Choroid plexus epithelial cell (primary cell): ENCODE measurements at regions not wholly inside any gene's neighbourhood (a gene's known extent, or its start where the extent isn't known, plus 50 kb on each side); places are given as distances from the start of the nearest gene placed in this dataset.
"Not testable (repeated sequence)": the region's sequence is repeated elsewhere in the genome, so short reads cannot be mapped to it uniquely, and the experiment has no call there.

Source experiments
- DNase-seq: peaks from one replicate; pipeline ENCODE4 v3.0.0-alpha.2; 2010; ENCODE audit warnings: low read depth
- H3K4me3 ChIP-seq: 2 replicates; pipeline ENCODE4 v1.5.1; 2011; ENCODE audit warnings: low read depth, mild to moderate bottlenecking, control low read depth, low read length, moderate library complexity
- TF ChIP-seq, protein P1 (sequence below): conservative IDR thresholded peaks from 2 replicates; pipeline ENCODE4 v1.5.1; 2011; ENCODE audit warnings: low read depth, mild to moderate bottlenecking, control low read depth, inconsistent platforms, low read length, moderate library complexity

DNA sequence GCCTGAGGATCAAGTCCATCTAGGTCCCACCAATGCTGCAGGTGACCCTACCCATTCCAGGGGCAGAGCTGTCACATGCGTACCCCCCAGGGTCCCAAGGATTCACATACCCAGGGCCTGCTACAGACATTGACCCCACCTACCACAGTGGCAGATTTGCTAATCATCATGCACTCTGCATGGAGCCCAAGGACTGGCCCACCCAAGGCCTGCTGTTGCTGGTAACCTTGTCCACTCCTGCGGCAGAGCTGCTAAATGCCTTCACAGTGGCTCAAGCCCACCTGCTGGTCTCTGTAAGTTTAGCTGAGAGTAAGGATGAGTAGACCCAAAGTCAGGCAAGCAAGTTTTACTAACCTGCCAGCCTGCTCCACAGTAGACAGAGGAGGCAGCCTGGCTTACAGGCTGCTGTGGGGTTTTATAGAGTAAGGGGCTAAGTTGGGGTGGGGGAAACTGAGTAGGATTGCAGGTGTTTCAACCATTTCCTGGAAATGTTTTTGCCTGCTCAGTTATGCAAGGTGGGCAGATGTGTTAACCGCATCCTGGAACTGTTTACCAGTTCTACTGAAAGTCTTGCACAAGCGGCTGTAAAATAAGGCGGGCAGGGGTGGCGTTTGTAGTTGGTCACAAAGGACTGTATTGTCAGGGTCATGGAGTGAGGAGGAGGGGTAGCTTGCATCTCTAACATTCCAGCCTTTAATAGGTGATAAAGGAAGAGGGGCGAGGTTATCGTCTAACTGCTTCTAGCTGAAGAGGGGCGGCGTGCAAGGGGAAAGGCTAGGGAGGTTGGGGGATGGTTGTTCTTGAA is 2163.5 kb upstream of the WWC1 start:
- DNase-seq: no peak
- TF ChIP-seq, protein P1, sequence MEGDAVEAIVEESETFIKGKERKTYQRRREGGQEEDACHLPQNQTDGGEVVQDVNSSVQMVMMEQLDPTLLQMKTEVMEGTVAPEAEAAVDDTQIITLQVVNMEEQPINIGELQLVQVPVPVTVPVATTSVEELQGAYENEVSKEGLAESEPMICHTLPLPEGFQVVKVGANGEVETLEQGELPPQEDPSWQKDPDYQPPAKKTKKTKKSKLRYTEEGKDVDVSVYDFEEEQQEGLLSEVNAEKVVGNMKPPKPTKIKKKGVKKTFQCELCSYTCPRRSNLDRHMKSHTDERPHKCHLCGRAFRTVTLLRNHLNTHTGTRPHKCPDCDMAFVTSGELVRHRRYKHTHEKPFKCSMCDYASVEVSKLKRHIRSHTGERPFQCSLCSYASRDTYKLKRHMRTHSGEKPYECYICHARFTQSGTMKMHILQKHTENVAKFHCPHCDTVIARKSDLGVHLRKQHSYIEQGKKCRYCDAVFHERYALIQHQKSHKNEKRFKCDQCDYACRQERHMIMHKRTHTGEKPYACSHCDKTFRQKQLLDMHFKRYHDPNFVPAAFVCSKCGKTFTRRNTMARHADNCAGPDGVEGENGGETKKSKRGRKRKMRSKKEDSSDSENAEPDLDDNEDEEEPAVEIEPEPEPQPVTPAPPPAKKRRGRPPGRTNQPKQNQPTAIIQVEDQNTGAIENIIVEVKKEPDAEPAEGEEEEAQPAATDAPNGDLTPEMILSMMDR: no peak

GRCh38 chr5:166145107-166145506 is 2146.3 kb upstream of the WWC1 start:
- DNase-seq, H3K4me3 ChIP-seq: not testable (repeated sequence)

More for the DNA sequence above, 2163.5 kb upstream of the WWC1 start:
- no peak overlapping the region for H3K4me3 ChIP-seq

DNA sequence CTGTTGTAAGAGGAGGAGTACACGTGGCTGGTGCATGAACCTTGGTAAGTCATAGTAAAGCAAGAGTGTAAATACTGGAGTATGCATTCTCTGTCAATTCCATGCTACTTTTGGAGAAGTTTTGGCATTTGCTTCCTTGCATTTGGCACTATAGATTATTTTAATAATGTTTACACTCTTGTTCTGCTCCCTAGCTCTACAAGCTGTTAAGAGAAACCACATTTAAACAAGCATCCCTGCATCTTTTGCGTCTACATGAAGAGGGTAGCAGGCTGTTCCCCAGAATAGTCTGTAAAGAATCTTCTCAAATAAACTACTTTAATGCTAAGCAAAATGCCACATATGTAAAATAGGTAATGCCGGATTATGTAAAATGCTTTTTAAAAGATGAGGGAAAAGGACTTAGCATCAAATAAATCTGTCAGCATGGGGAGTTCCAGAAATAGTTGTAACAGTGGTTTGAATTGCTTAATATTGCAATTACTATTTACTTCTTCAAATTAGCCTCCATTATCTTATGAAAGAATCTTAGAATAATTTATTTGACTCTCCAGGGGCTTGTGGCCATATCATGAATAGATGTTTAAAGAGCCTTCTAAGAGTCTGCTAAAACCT is 2127.3 kb upstream of the WWC1 start:
- H3K4me3 ChIP-seq: no peak overlapping the region
- TF ChIP-seq, protein P1: no peak

DNA sequence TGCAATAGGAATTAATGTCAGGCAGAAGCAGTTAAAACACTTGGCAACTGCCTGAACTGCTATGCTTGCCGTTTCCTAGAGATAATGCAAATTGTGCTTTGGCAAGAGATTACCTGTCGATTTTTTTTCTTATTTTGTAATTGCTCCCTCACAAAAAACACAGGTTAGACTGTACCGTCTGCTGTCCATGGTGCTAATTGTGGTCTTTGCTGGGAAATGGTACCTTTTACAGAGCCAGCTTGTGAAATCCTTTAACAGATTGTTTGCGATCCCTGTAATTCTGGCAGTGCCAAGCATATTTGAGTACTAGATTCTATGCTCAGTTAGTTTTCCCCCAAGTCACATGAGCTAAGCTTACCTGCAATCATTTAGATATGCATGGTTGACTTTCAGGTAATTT is 2125.8 kb upstream of the WWC1 start:
- DNase-seq: no peak
- TF ChIP-seq, protein P1: no peak
- no peak overlapping the region for H3K4me3 ChIP-seq

More for the DNA sequence above, 2127.3 kb upstream of the WWC1 start:
- no peak for DNase-seq

GRCh38 chr5:166166071-166166470 is 2125.4 kb upstream of the WWC1 start:
- TF ChIP-seq, protein P1: no peak
- DNase-seq: no peak
- no peak overlapping the region for H3K4me3 ChIP-seq

GRCh38 chr5:166172597-166172996 is 2118.8 kb upstream of the WWC1 start:
- DNase-seq: no peak
- H3K4me3 ChIP-seq: no peak overlapping the region
- TF ChIP-seq, protein P1: no peak

- DNase-seq: no peak
- TF ChIP-seq, protein P1: no peak
- H3K4me3 ChIP-seq: no peak overlapping the region
Observed at GRCh38 chr5:166178411-166179080, 2112.9 kb upstream of the WWC1 start.
